Lower lobe of right lung (tissue), 2 donors: ENCODE measurements at regions not wholly inside any gene's neighbourhood (a gene's known extent, or its start where the extent isn't known, plus 50 kb on each side); places are given as distances from the start of the nearest gene placed in this dataset.

ENCODE experiments used
- ATAC-seq, 2 donors: fragments of 200-7000 bp; cut with Tn5 transposase; one replicate each; pipeline ENCODE4 v1.9.1; 2020 to 2022; ENCODE audit warnings: mild to moderate bottlenecking in 2 of 2, moderate library complexity in 2 of 2
- DNase-seq: peaks from one replicate; pipeline ENCODE4 v3.0.0-alpha.2; 2020
- H3K27ac ChIP-seq: fragments of 200-600 bp; one replicate; pipeline ENCODE4 v1.8.0; 2022
- H3K27me3 ChIP-seq: fragments of 200-600 bp; one replicate; pipeline ENCODE4 v1.8.0; 2022; ENCODE audit warnings: low read depth
- H3K36me3 ChIP-seq: fragments of 200-600 bp; one replicate; pipeline ENCODE4 v1.8.0; 2022; ENCODE audit warnings: mild to moderate bottlenecking
- H3K4me1 ChIP-seq: fragments of 200-600 bp; one replicate; pipeline ENCODE4 v1.8.0; 2022
- H3K4me3 ChIP-seq: fragments of 200-600 bp; one replicate; pipeline ENCODE4 v1.8.0; 2022; ENCODE audit warnings: mild to moderate bottlenecking
- H3K9me3 ChIP-seq: fragments of 200-600 bp; one replicate; pipeline ENCODE4 v1.8.0; 2022
- intact Hi-C: fragments of 100-400 bp; cut with DNase I; formaldehyde crosslinking; loops from one replicate; pipeline ENCODE4 v1.11.0; 2022
- TF ChIP-seq, protein P1 (sequence below): fragments of 200-600 bp; IDR thresholded peaks from one replicate; pipeline ENCODE4 v1.8.0; 2022; ENCODE audit warnings: antibody characterized with exemption, mild to moderate bottlenecking
- donor health status: DM: no; HTN: yes; CAD: no; lungs with severe emphysema.

DNA sequence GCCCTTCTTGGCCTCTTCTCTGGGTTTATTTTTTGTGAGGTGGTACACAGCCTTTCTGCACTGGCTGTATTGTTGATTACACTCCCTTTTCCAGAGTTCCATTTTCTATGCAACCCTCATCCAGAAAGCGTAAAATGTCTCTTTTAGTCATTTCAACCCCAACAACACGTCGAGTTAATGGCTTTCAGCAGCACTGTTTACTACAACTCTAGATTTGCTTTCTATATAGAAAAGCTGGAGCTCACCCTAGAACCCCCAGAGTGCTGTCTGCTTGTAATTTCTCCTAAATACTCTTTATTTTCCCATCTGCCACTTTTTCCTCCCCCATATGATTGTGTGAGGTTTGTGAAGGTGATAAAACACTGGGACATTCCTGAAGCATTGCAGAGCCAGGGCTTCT is 148.9 kb upstream of the TMTC4 start:
- TF ChIP-seq, protein P1, sequence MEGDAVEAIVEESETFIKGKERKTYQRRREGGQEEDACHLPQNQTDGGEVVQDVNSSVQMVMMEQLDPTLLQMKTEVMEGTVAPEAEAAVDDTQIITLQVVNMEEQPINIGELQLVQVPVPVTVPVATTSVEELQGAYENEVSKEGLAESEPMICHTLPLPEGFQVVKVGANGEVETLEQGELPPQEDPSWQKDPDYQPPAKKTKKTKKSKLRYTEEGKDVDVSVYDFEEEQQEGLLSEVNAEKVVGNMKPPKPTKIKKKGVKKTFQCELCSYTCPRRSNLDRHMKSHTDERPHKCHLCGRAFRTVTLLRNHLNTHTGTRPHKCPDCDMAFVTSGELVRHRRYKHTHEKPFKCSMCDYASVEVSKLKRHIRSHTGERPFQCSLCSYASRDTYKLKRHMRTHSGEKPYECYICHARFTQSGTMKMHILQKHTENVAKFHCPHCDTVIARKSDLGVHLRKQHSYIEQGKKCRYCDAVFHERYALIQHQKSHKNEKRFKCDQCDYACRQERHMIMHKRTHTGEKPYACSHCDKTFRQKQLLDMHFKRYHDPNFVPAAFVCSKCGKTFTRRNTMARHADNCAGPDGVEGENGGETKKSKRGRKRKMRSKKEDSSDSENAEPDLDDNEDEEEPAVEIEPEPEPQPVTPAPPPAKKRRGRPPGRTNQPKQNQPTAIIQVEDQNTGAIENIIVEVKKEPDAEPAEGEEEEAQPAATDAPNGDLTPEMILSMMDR: no peak
- intact Hi-C loops: no loop called here

DNA sequence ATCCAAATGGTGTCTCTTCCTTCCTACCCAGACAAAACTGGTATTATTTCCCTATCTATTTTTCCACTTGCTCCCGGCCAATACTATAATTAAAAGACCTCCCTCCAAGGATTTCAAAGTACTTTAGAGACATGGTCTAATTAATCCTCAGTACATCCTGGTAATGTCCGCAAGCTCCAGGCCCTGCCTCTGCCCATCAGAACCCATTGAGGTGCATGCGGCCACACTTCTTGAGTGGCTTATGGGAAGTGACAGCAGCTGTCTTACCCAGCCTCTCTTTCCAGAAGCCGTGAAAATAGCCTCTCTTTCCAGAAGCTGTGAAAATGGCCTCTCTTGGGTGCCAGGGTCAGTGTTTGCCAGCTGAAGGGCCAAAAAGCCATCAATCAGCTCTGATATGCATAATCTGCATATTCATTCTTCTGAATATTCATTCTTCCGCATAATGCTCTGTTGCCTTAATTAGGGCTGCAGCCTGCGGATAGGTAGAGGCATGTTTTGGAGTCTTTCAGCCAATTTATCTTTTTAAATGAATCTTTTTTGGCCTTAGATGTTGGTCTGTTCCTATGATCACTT is 148.4 kb upstream of the TMTC4 start:
- H3K4me1 ChIP-seq: no peaks in the 10 kb centered on the region
- no peak for ATAC-seq
- intact Hi-C loops: no loop called here

More for the DNA sequence above, 148.9 kb upstream of the TMTC4 start:
- H3K9me3 ChIP-seq: no peaks in the 10 kb centered on the region
- H3K4me1 ChIP-seq: no peaks in the 10 kb centered on the region
- H3K4me3 ChIP-seq: no peak overlapping the region
- no peaks in the 10 kb centered on the region for H3K27me3 ChIP-seq
- DNase-seq: no peak
- ATAC-seq: no peak
- H3K36me3 ChIP-seq: no peaks in the 10 kb centered on the region
- no peak overlapping the region for H3K27ac ChIP-seq

DNA sequence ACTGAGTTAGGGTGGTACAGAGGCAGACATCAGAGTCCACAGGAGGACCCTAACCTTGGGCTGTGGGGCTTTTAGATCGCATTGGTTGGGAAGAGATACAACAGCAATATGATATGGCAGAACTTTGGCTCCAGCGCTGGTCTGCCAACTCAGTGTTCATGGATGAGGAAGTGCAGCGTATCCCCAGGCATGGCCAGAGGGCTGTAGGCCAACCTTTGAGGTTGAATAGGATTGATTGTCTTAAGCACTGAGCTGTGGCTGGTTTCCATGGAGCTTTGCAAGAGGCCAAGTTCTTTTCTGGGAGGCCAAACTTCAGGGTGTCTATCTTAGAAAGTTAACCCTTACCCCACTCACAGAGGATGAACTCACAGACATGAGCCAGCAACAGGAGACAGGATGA is 144.1 kb upstream of the TMTC4 start:
- DNase-seq (no peak), ATAC-seq (no peak)
- intact Hi-C loops: no loop called here
- Histone ChIP-seq H3K4me1 (no peaks in the 10 kb centered on the region), H3K4me3 (no peak overlapping the region), H3K36me3 (no peaks in the 10 kb centered on the region), H3K9me3 (no peaks in the 10 kb centered on the region), H3K27me3 (no peaks in the 10 kb centered on the region), H3K27ac (no peak overlapping the region)
- TF ChIP-seq, protein P1: no peak

More for the DNA sequence above, 148.4 kb upstream of the TMTC4 start:
- no peak for DNase-seq
- Histone ChIP-seq H3K4me3 (no peak overlapping the region), H3K9me3 (no peaks in the 10 kb centered on the region), H3K36me3 (no peaks in the 10 kb centered on the region), H3K27ac (no peak overlapping the region), H3K27me3 (no peaks in the 10 kb centered on the region)
- TF ChIP-seq, protein P1: no peak

DNA sequence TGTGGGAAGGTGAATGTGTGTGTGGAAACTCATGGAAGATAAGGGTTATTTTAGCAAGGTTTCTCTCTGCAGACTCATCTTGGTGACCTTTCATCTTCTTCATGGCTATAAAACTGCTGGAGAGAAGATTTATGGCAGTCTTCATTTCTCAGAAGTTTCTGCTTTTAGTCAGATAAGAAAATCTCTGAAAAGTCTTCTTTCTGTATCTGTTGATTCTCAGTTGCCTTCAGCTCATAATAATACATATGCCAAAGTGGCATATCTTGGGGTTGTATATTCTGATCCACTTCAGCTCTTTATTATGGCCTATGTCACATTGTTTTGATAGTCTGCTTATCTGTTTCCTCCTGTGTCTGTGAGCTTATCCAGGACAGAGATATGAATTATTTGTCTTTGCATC is 143.3 kb upstream of the TMTC4 start:
- no peaks in the 10 kb centered on the region for H3K27me3 ChIP-seq
- H3K9me3 ChIP-seq: no peaks in the 10 kb centered on the region
- ATAC-seq (no peak), DNase-seq (no peak)
- no peaks in the 10 kb centered on the region for H3K36me3 ChIP-seq
- H3K4me1 ChIP-seq: no peaks in the 10 kb centered on the region
- H3K27ac ChIP-seq: no peak overlapping the region
- H3K4me3 ChIP-seq: no peak overlapping the region
- intact Hi-C loops: no loop called here
- TF ChIP-seq, protein P1: no peak

DNA sequence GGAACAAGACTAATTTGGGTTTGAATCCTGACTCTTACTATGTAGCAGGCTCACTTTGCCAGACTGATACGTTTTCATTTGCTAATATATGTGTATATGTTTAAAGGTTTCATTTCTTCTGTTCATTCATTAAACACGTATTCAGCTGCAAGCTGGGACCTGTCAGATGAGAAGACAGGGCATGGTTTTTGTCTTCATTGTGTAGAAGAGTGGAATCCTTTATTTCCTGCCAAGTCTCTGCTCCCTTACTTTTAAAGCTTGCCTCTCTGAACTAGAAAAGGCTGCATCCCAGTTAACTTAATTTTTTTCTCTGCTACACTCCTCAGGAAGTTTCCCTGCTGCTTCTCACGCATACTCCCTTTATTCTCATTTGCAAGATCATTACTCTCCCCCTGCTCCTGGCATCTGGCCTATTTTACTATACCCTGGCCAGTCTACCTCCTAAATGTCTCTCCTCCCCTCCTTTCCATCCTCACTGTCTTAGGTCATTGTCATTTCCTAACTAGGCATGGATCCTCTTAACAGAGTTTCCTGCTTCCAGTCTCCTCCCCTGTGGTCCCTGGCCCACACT is 141.0 kb upstream of the TMTC4 start:
- H3K27me3 ChIP-seq: no peaks in the 10 kb centered on the region
- ATAC-seq (no peak), DNase-seq (no peak)
- H3K4me1 ChIP-seq: no peaks in the 10 kb centered on the region
- H3K36me3 ChIP-seq: no peaks in the 10 kb centered on the region
- no peak overlapping the region for H3K27ac ChIP-seq
- H3K4me3 ChIP-seq: no peak overlapping the region
- intact Hi-C loops: no loop called here
- H3K9me3 ChIP-seq: no peaks in the 10 kb centered on the region
- TF ChIP-seq, protein P1: no peak
